ENCODE measurements at regions not wholly inside any gene's neighbourhood (a gene's known extent, or its start where the extent isn't known, plus 50 kb on each side); places are given as distances from the start of the nearest gene placed in this dataset.
"Not testable (repeated sequence)": the region's sequence is repeated elsewhere in the genome, so short reads cannot be mapped to it uniquely, and the experiment has no call there.

GRCh38 chr6:99808992-99809391 lies 185.0 kb downstream of the MCHR2 start:
- DNase-seq: no peak

- DNase-seq: no peak
These were observed 183.7 kb downstream of the MCHR2 start for GRCh38 chr6:99810295-99810694.

- DNase-seq: no peak
These were observed 182.9 kb downstream of the MCHR2 start for GRCh38 chr6:99810942-99811620.

- no peak for DNase-seq
These were observed 182.4 kb downstream of the MCHR2 start for GRCh38 chr6:99811636-99812035.

GRCh38 chr6:99813565-99813964 lies 180.5 kb downstream of the MCHR2 start:
- DNase-seq: no peak

- DNase-seq: no peak
These were observed 179.6 kb downstream of the MCHR2 start for GRCh38 chr6:99814230-99814928.

- no peak for DNase-seq
These were observed 177.2 kb downstream of the MCHR2 start for GRCh38 chr6:99816795-99817194.

- no peak for DNase-seq
These were observed 175.9 kb downstream of the MCHR2 start for GRCh38 chr6:99818161-99818560.

GRCh38 chr6:99819853-99820252 lies 174.2 kb downstream of the MCHR2 start:
- DNase-seq: no peak

- DNase-seq: no peak
These were observed 172.9 kb downstream of the MCHR2 start for GRCh38 chr6:99821164-99821563.

GRCh38 chr6:99822741-99823512 lies 171.1 kb downstream of the MCHR2 start:
- DNase-seq: peak; percentile 14

- DNase-seq: not testable (repeated sequence)
These were observed 170.3 kb downstream of the MCHR2 start for GRCh38 chr6:99823513-99824235.

GRCh38 chr6:99833034-99833433 lies 161.0 kb downstream of the MCHR2 start:
- no peak for DNase-seq

- DNase-seq: no peak
These were observed 157.6 kb downstream of the MCHR2 start for GRCh38 chr6:99836471-99836870.

GRCh38 chr6:99838607-99839006 lies 155.4 kb downstream of the MCHR2 start:
- DNase-seq: no peak

- DNase-seq: no peak
These were observed 152.7 kb downstream of the MCHR2 start for GRCh38 chr6:99841297-99841696.

- DNase-seq: no peak
These were observed 148.0 kb downstream of the MCHR2 start for GRCh38 chr6:99846006-99846405.

- DNase-seq: no peak
These were observed 143.2 kb downstream of the MCHR2 start for GRCh38 chr6:99850841-99851240.

GRCh38 chr6:99852031-99852430 lies 142.0 kb downstream of the MCHR2 start:
- no peak for DNase-seq

GRCh38 chr6:99867026-99867425 lies 127.0 kb downstream of the MCHR2 start:
- DNase-seq: no peak

GRCh38 chr6:99868074-99868702 lies 125.8 kb downstream of the MCHR2 start:
- DNase-seq: no peak

All from DMS79 (cell line).